NCI-H1105 treated with DMSO at 0.1 percent for 48 hours (cell line): ENCODE measurements at regions not wholly inside any gene's neighbourhood (a gene's known extent, or its start where the extent isn't known, plus 50 kb on each side); places are given as distances from the start of the nearest gene placed in this dataset.
"Not testable (repeated sequence)": the region's sequence is repeated elsewhere in the genome, so short reads cannot be mapped to it uniquely, and the experiment has no call there.

Experiments
- DNase-seq: peaks from one replicate; lab custom pipeline; 2025; lab: John Stamatoyannopoulos, UW

- DNase-seq: no peak
Observed at GRCh38 chr5:124121198-124121597, 609.2 kb downstream of the CSNK1G3 start.

GRCh38 chr5:124114911-124115310, 602.9 kb downstream of the CSNK1G3 start:
- no peak for DNase-seq

DNA sequence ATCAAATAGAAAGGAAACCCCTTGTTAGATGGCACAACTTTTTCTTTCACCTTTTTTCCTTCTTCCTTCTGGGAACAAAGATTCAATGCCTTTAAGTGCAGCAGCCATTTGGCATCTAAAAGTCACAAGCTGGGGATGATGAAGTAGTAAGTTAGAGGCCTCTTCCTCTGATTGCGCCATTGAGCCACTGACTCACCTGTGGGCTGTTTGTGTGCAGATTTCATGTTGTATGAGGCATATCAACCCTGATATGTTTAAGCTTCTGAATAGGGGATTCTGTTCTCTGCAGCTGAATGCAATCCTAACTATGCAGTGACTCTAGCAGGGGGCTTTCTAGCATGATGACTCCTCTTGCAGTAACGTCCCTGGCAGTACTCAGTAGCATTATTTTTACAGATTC, 599.9 kb downstream of the CSNK1G3 start:
- DNase-seq: no peak

DNA sequence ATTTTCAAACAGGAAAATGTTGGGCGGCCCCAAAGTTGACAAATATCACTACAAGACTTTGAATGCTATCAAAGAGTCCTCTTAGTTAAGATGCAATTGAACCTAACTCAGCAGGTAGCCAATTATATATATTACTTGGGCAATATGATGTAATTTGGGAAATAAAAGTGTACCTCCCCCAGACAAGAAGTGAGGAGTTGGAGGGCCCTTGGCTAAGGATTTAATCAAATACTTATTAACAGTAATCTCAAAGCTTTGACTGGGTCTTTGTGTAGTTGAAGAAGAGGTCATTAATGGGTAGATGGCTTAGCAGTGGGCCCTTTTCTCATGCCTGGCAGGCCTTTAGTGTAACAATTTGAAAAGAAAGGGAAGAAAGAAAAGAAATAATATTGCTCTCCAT, 599.0 kb downstream of the CSNK1G3 start:
- no peak for DNase-seq

DNA sequence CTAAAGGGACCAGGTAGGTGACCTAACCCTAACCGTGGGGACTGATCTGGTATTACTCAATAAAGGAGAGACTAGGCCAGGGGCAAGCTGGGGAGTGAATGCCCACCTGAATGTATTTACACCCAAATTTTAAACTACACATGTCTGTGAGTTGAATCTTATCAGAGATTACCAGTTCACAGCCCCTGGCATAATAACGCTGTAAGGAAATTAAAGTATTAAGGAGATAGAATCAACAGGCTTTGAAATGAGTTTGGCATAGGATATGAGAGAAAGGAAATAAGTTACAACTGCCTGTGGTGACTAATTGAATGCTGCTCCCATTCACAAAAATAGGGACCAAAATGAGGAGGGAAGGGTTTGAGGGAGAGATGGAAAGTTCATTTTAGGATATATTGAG, 593.3 kb downstream of the CSNK1G3 start:
- no peak for DNase-seq

GRCh38 chr5:124104821-124105220, 592.8 kb downstream of the CSNK1G3 start:
- DNase-seq: no peak

DNA sequence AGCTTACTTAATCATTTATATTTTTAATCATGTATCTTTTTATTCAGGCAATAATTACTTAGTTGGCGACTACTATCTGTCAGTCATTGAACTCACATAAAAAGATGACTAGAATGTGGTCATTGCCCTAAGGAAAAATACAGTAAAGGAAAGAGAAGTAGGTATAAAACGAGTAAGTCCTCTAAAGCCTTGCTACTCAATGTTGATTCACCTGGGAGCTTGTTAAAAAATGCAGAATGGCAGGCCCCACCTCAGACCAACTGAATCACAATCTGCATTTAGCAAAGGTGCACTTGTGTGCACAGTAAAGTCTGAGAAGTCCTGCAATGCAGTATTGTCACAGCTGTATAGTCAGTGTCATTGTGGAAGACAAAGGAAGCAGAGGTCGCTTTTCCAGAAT, 592.4 kb downstream of the CSNK1G3 start:
- no peak for DNase-seq

DNA sequence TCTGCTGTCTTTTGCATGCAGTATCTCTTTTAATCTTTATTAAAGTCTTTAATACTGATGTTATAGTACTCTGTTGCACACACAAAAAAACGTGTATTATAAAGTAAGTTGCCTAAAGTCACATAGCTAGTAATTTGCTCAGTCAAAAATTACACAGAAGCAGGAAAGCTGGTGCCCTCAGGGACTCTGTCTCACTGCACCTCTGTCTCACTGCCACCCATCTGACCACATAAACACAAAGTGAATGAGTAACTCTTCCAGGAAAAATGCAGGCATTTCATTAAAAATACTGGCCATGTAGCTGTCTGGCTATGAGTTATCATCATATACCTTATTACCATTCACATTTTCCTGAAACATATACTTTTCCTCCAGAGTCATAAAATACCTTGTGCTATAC, 591.7 kb downstream of the CSNK1G3 start:
- no peak for DNase-seq

GRCh38 chr5:124103056-124103455, 591.1 kb downstream of the CSNK1G3 start:
- not testable (repeated sequence) for DNase-seq

- no peak for DNase-seq
Observed at GRCh38 chr5:124102486-124102885, 590.5 kb downstream of the CSNK1G3 start.

DNA sequence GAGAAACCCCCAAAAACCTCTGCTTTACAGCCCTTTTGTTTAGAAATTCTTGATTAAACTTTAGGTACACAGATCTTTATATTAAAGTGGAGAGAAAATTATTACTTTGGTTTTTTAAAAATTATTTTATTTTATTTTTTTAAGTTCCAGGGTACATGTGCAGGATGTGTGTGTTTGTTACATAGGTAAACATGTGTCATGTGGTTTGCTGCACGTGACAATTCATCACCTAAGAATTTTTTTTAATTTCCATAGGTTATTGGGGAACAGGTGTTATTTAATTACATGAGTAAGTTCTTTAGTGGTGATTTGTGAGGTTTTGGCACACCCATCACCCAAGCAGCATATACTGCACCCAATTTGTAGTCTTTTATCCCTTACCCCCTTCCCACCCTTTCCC, 581.7 kb downstream of the CSNK1G3 start:
- no peak for DNase-seq

DNA sequence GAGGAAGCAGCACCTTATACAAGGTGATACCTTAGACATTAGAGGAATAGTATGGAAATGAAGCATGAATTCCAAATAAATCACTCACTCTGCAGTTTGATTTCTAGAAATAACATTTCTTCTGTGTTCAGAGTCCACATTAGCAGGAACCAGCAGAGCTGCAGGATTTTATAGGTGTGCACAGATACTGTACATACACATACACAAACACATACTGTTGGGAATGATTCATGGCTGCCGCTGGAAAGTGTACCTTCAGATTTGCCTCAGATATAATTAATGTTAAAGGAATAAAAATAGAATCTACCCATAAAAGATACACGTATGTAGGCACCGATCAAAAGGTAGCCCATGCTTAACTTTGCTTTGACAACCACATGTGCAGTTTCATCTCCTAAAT, 578.1 kb downstream of the CSNK1G3 start:
- no peak for DNase-seq

GRCh38 chr5:124089578-124089977, 577.6 kb downstream of the CSNK1G3 start:
- DNase-seq: no peak

DNA sequence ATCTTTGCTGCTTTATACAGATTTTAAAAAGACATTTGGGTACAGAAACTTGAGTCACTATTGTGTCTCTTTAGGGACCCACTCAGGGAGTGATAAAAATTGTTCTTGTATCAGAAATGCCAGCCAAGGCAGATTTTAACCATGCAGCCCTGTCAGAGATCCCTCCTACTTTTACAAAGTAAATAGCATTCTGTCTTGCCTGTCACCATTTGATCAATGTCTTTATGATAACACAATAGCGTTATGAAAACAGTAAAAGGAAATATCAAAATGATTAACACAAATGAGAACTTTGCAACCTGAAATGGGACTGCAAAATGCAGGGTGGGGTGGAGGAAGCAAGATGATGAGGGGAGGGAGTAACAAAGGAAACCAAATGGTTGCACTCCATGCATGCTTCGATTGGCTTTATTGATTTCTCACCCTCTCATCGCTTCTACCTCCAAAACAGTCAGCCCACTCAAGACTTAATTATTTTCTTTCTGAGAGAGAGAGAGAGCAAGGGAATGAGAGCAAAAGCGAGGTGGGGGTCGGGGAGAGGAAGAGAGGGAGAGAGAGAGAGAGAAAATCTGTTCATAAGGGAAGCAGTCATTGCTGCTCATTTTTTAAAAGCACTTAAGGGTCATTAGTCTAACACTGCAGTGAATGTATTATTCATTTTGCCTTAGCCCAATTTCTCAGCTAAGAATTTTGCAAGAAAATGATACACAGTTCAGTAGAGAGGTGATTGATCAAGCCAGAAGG, 576.5 kb downstream of the CSNK1G3 start:
- DNase-seq: peak; percentile 10

DNA sequence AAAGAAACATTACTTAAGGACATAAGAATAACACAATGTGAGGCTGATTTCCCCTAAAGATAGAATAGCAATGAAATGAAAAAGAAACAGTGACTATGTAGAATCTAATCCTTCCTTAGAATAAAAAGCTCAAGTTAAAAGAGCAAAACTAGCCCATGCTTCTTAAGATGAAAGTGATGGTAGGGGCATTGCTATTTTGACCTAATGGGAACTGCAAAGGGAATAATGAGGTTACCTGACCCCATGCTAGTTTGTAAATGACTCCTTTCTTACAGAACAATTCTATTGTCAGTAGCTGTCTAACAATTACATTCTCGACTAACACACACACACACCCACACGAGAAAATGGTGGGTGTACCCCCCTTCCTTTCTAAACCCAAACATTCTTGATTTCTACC, 575.8 kb downstream of the CSNK1G3 start:
- no peak for DNase-seq

DNA sequence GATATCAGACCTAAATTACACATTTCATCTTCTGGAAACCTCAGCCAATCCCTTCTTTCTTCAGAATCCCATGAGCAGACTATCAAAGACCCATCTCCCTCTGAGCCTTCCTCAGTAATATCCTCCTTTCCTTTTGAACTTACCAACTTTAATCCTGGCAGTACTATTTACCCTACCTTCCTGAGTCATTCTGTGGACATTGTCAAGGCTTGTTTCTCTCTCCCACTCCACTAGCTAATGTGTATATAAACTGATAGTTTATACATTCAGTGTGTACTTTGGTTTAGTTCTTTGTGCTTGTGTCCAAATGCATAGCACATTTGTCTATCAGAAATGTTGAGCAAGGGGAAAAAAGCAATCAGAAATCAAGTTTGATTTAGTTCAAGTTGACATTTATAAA, 568.3 kb downstream of the CSNK1G3 start:
- DNase-seq: no peak

DNA sequence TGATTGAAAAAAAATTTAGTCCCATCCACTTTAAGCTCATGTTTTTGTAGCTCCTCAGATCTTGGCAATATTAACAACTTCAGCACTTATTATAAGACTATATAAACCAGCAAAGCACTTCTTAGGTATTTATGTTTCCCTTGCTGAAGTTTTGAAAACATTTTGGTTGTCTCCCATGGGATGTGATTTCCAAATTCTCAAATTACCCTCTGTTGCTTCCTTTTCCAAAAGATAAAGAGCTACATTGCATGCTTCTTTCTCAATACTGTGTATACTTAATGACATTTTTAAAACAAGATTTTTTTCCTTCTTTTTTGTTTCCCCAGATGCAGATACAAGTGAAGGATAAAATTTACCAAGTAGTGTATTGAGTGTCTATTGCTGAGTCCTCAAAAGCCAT, 567.1 kb downstream of the CSNK1G3 start:
- DNase-seq: no peak

- no peak for DNase-seq
Observed at GRCh38 chr5:124074500-124074899, 562.5 kb downstream of the CSNK1G3 start.

GRCh38 chr5:124072570-124072969, 560.6 kb downstream of the CSNK1G3 start:
- no peak for DNase-seq

- DNase-seq: no peak
Observed at GRCh38 chr5:124071039-124071438, 559.1 kb downstream of the CSNK1G3 start.

- DNase-seq: no peak
Observed at GRCh38 chr5:124065508-124065907, 553.5 kb downstream of the CSNK1G3 start.

GRCh38 chr5:124064956-124065355, 553.0 kb downstream of the CSNK1G3 start:
- no peak for DNase-seq

- peak; percentile 92 for DNase-seq
Observed at GRCh38 chr5:124061663-124062062, 549.7 kb downstream of the CSNK1G3 start.

DNA sequence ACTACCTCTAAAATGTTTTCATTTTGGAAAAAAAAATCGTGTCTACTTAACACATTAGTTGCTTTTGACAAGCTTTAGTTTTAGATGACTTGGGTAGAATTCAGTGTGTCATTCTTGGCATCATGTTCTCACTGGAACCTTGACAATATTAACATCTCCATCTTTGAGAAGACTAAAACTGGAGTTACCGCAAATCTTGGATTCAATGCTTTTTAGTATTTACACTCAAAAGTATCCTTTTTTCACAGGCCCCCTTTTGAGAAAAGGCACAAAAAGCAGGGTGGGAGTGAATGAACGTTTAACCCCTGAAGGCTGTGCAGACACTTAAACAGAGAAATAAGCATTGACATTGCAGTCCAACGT, 549.1 kb downstream of the CSNK1G3 start:
- DNase-seq: peak; percentile 7
